Neutrophil (primary cell): ENCODE measurements at regions not wholly inside any gene's neighbourhood (a gene's known extent, or its start where the extent isn't known, plus 50 kb on each side); places are given as distances from the start of the nearest gene placed in this dataset.

Source experiments
- H3K27ac ChIP-seq: fragments of 200-600 bp; sonication (generic); 2 replicates; pipeline ENCODE4 v1.5.1; 2016; ENCODE audit warnings: mild to moderate bottlenecking, moderate library complexity
- H3K27me3 ChIP-seq: fragments of 200-600 bp; sonication (generic); 2 replicates; pipeline ENCODE4 v1.6.0; 2016; ENCODE audit warnings: mild to moderate bottlenecking
- H3K36me3 ChIP-seq: fragments of 200-600 bp; sonication (generic); 2 replicates; pipeline ENCODE4 v1.5.1; 2017
- H3K4me1 ChIP-seq, 2 experiments: fragments of 200-600 bp in 1 of 2; sonication (generic) in 1 of 2; 1 replicate in 1 of 2; 2 replicates in 1 of 2; pipeline versions ENCODE4 v1.5.1 to v1.6.1; 2013 to 2016; ENCODE audit warnings: low read depth in 1 of 2, low read length in 1 of 2, mild to moderate bottlenecking in 1 of 2, moderate library complexity in 1 of 2; ENCODE audit not compliant: control insufficient read depth in 1 of 2, insufficient read depth in 1 of 2
- H3K4me3 ChIP-seq, 2 experiments: fragments of 200-600 bp in 1 of 2; sonication (generic) in 1 of 2; 1 replicate in 1 of 2; 2 replicates in 1 of 2; pipeline ENCODE4 v1.5.1; 2013 to 2016; ENCODE audit warnings: low read depth in 1 of 2, low read length in 1 of 2, mild to moderate bottlenecking in 1 of 2, moderate library complexity in 1 of 2
- H3K9me3 ChIP-seq: fragments of 200-600 bp; sonication (generic); 2 replicates; pipeline ENCODE4 v1.5.1; 2016
- CTCF ChIP-seq: fragments of 200-600 bp; sonication (generic); IDR thresholded peaks from 2 replicates; pipeline ENCODE4 v1.5.1; 2016; ENCODE audit warnings: antibody characterized with exemption

- H3K4me1 ChIP-seq, result no peaks in the 10 kb centered on the region
- H3K9me3 ChIP-seq, result peaks cover 5% of the 10 kb centered on the region
- no peak overlapping the region for H3K27ac ChIP-seq
- TF ChIP-seq CTCF, result no peak
- H3K27me3 ChIP-seq, result no peaks in the 10 kb centered on the region
- H3K4me3 ChIP-seq, result no peak overlapping the region
- H3K36me3 ChIP-seq, result no peaks in the 10 kb centered on the region
Observed at GRCh38 chr2:144253743-144254142, 266.2 kb downstream of the ZEB2 start.

GRCh38 chr2:144252694-144253093 is 267.2 kb downstream of the ZEB2 start:
- H3K27me3 ChIP-seq, result no peaks in the 10 kb centered on the region
- H3K9me3 ChIP-seq, result peaks cover 5% of the 10 kb centered on the region
- H3K27ac ChIP-seq, result no peak overlapping the region
- TF ChIP-seq CTCF, result no peak
- no peak overlapping the region for H3K4me3 ChIP-seq
- H3K4me1 ChIP-seq, result no peaks in the 10 kb centered on the region
- H3K36me3 ChIP-seq, result no peaks in the 10 kb centered on the region

GRCh38 chr2:144249035-144249637 is 270.8 kb downstream of the ZEB2 start:
- no peaks in the 10 kb centered on the region for H3K36me3 ChIP-seq
- TF ChIP-seq CTCF, result no peak
- H3K27ac ChIP-seq, result no peak overlapping the region
- no peaks in the 10 kb centered on the region for H3K27me3 ChIP-seq
- peaks cover 5% of the 10 kb centered on the region for H3K9me3 ChIP-seq
- H3K4me1 ChIP-seq, result no peaks in the 10 kb centered on the region
- H3K4me3 ChIP-seq, result no peak overlapping the region

GRCh38 chr2:144248350-144249034 is 271.4 kb downstream of the ZEB2 start:
- H3K36me3 ChIP-seq, result no peaks in the 10 kb centered on the region
- no peaks in the 10 kb centered on the region for H3K4me1 ChIP-seq
- no peak overlapping the region for H3K4me3 ChIP-seq
- H3K27me3 ChIP-seq, result no peaks in the 10 kb centered on the region
- TF ChIP-seq CTCF, result no peak
- no peaks in the 10 kb centered on the region for H3K9me3 ChIP-seq
- H3K27ac ChIP-seq, result no peak overlapping the region

GRCh38 chr2:144244938-144245337 is 275.0 kb downstream of the ZEB2 start:
- Histone ChIP-seq H3K36me3 (no peaks in the 10 kb centered on the region), H3K9me3 (no peaks in the 10 kb centered on the region), H3K27ac (no peak overlapping the region), H3K27me3 (no peaks in the 10 kb centered on the region), H3K4me3 (no peak overlapping the region), H3K4me1 (peaks cover 0 to 6% of the 10 kb centered on the region in 2 experiments)
- TF ChIP-seq CTCF, result no peak
